HCT116 (cell line): ENCODE measurements at regions not wholly inside any gene's neighbourhood (a gene's known extent, or its start where the extent isn't known, plus 50 kb on each side); places are given as distances from the start of the nearest gene placed in this dataset.

Experiments
- ATAC-seq: fragments of 200-7000 bp; cut with Tn5 transposase; 2 replicates; pipeline ENCODE4 v1.9.1; 2020; ENCODE audit warnings: mild to moderate bottlenecking, moderate library complexity
- BruUV-seq: library from RNA; stranded (reverse); fragments of 400-500 nt; replicated peaks from 2 replicates; lab custom pipeline; 2021; lab: Mats Ljungman, UMichigan
- CTCF ChIA-PET: fragments of 300-600 bp; sonication (Branson Sonifier 250); formaldehyde crosslinking; loops from one replicate; lab custom pipeline; 2021; ENCODE audit warnings: antibody characterized with exemption; lab: Charles Lee
- POLR2A ChIA-PET: fragments of 300-600, 350-600 bp; sonication (Branson Sonifier 250); formaldehyde crosslinking; loops from one replicate; lab custom pipeline; 2021; ENCODE audit warnings: antibody characterized with exemption; lab: Charles Lee
- RAD21 ChIA-PET, 2 experiments: fragments of 300-600 bp; sonication (Branson Sonifier 250); formaldehyde crosslinking; loops; one replicate each; lab custom pipeline; 2023; ENCODE audit warnings: low total read pairs in 2 of 2; ENCODE audit not compliant: uncharacterized antibody in 2 of 2, unreplicated experiment in 2 of 2, low non-redundant PET in 1 of 2; lab: Charles Lee
- DNase-seq: peaks from one replicate; pipeline ENCODE4 v3.0.0-alpha.2; 2010; ENCODE audit warnings: low read depth, low spot score
- H2AFZ ChIP-seq: fragments of 200-600 bp; shearing (Covaris generic), sonication (generic); 2 replicates; pipeline ENCODE4 v1.6.1; 2017; ENCODE audit warnings: low read depth, mixed run types, mixed read lengths, antibody characterized with exemption, low read length; ENCODE audit not compliant: poor library complexity, severe bottlenecking
- H3K27ac ChIP-seq: 2 replicates; pipeline ENCODE4 v1.5.1; 2012; ENCODE audit warnings: low read depth, low read length
- H3K27me3 ChIP-seq: fragments of 200-600 bp; sonication (generic); 2 replicates; pipeline ENCODE4 v1.6.1; 2016; ENCODE audit warnings: mixed run types, low read length, mixed read lengths; ENCODE audit not compliant: insufficient read depth
- H3K36me3 ChIP-seq, 2 experiments: fragments of 200-500 bp in 1 of 2; fragments of 200-600 bp in 1 of 2; sonication (Bioruptor generic) in 1 of 2; sonication (generic) in 1 of 2; 2 replicates each; pipeline versions ENCODE4 v1.5.1 to v1.6.1; 2014 to 2016; ENCODE audit warnings: low read length in 2 of 2, inconsistent platforms in 1 of 2, mixed read lengths in 1 of 2, mixed run types in 1 of 2; ENCODE audit not compliant: insufficient read depth in 2 of 2, control insufficient read depth in 1 of 2
- H3K4me1 ChIP-seq, 2 experiments: fragments of 200-600 bp in 1 of 2; sonication (generic) in 1 of 2; 2 replicates each; pipeline versions ENCODE4 v1.5.1 to v1.6.1; 2012 to 2017; ENCODE audit warnings: low read length in 2 of 2, inconsistent platforms in 1 of 2, mild to moderate bottlenecking in 1 of 2, mixed read lengths in 1 of 2, mixed run types in 1 of 2, moderate library complexity in 1 of 2; ENCODE audit not compliant: insufficient read depth in 2 of 2, control insufficient read depth in 1 of 2
- H3K4me2 ChIP-seq: fragments of 200-600 bp; sonication (generic); 2 replicates; pipeline ENCODE4 v1.6.1; 2017; ENCODE audit warnings: mixed run types, low read length, mixed read lengths
- H3K4me3 ChIP-seq, 2 experiments: fragments of 200-600 bp in 1 of 2; sonication (generic) in 1 of 2; replicated peaks in 1 of 2; 2 replicates each; pipeline ENCODE4 v1.5.1; 2011 to 2016; ENCODE audit warnings: low read length in 2 of 2, control low read depth in 1 of 2, low read depth in 1 of 2, mild to moderate bottlenecking in 1 of 2, mixed read lengths in 1 of 2, mixed run types in 1 of 2
- H3K79me2 ChIP-seq: fragments of 200-600 bp; sonication (generic); 2 replicates; pipeline ENCODE4 v1.6.1; 2017; ENCODE audit warnings: mild to moderate bottlenecking, mixed run types, low read length, moderate library complexity, mixed read lengths; ENCODE audit not compliant: insufficient read depth
- H3K9ac ChIP-seq: fragments of 200-600 bp; sonication (generic); 2 replicates; pipeline ENCODE4 v1.6.1; 2016; ENCODE audit warnings: low read length, mixed read lengths
- H3K9me2 ChIP-seq: fragments of 200-600 bp; sonication (generic), shearing (Covaris generic); 2 replicates; pipeline ENCODE4 v1.6.1; 2017; ENCODE audit warnings: mixed run types, mild to moderate bottlenecking, moderate library complexity; ENCODE audit not compliant: insufficient read depth
- H3K9me3 ChIP-seq, 2 experiments: fragments of 200-500 bp in 1 of 2; fragments of 200-600 bp in 1 of 2; sonication (Bioruptor generic) in 1 of 2; sonication (generic) in 1 of 2; 2 replicates each; pipeline ENCODE4 v1.6.1; 2014 to 2017; ENCODE audit warnings: low read length in 2 of 2, mixed read lengths in 2 of 2, inconsistent platforms in 1 of 2, low read depth in 1 of 2, mild to moderate bottlenecking in 1 of 2, mixed run types in 1 of 2, moderate library complexity in 1 of 2; ENCODE audit not compliant: control insufficient read depth in 1 of 2, insufficient read depth in 1 of 2
- H4K20me1 ChIP-seq: fragments of 200-600 bp; sonication (generic), shearing (Covaris generic); 2 replicates; pipeline ENCODE4 v1.6.1; 2017; ENCODE audit warnings: mixed run types, mild to moderate bottlenecking, moderate library complexity; ENCODE audit not compliant: insufficient read depth
- CEBPB ChIP-seq: IDR thresholded peaks from 2 replicates; pipeline ENCODE4 v1.6.1; 2012; ENCODE audit warnings: low read depth
- EZH2 ChIP-seq: fragments of 200-600 bp; sonication (generic); IDR thresholded peaks from 2 replicates; pipeline ENCODE4 v1.6.1; 2017; ENCODE audit warnings: antibody characterized with exemption, mixed run types
- EZH2phosphoT487 ChIP-seq: fragments of 200-600 bp; IDR thresholded peaks from 2 replicates; pipeline ENCODE4 v1.6.1; 2018; ENCODE audit warnings: antibody characterized with exemption, borderline replicate concordance
- FOSL1 ChIP-seq: IDR thresholded peaks from 2 replicates; pipeline ENCODE4 v1.6.1; 2012; ENCODE audit warnings: low read depth
- JUND ChIP-seq: IDR thresholded peaks from 2 replicates; pipeline ENCODE4 v1.6.1; 2012
- POLR2A ChIP-seq: IDR thresholded peaks from 2 replicates; pipeline ENCODE4 v1.7.0; 2011; ENCODE audit warnings: borderline replicate concordance; ENCODE audit not compliant: insufficient read depth, insufficient read length; ENCODE audit errors: extremely low read depth
- POLR2AphosphoS5 ChIP-seq: IDR thresholded peaks from 2 replicates; pipeline ENCODE4 v1.6.1; 2011; ENCODE audit warnings: mild to moderate bottlenecking, low read depth, low read length, moderate library complexity
- SIN3A ChIP-seq: IDR thresholded peaks from 2 replicates; pipeline ENCODE4 v1.6.1; 2012; ENCODE audit warnings: low read depth
- SP1 ChIP-seq: IDR thresholded peaks from 2 replicates; pipeline ENCODE4 v1.6.1; 2012; ENCODE audit warnings: low read depth
- TCF7L2 ChIP-seq: IDR thresholded peaks from 2 replicates; pipeline ENCODE4 v1.7.0; 2011; ENCODE audit warnings: borderline replicate concordance, inconsistent platforms; ENCODE audit not compliant: insufficient read depth, insufficient read length; ENCODE audit errors: extremely low read depth
- YY1 ChIP-seq: IDR thresholded peaks from 2 replicates; pipeline ENCODE4 v1.6.1; 2011; ENCODE audit warnings: low read length, low read depth, moderate library complexity, mild to moderate bottlenecking; ENCODE audit not compliant: insufficient replicate concordance; ENCODE audit errors: extremely low read depth
- ZFX ChIP-seq: fragments of 450-650 bp; IDR thresholded peaks from 2 replicates; pipeline ENCODE4 v1.6.1; 2017
- intact Hi-C: fragments of 100-400 bp; cut with micrococcal nuclease; formaldehyde crosslinking; loops from 2 replicates; pipeline ENCODE4 v1.10.0; 2022
- TF ChIP-seq, protein P1 (sequence below): IDR thresholded peaks from 2 replicates; pipeline ENCODE4 v1.6.1; 2012
- TF ChIP-seq, protein P2 (sequence below): IDR thresholded peaks from 2 replicates; pipeline ENCODE4 v1.6.1; 2012; ENCODE audit warnings: low read depth
- TF ChIP-seq, protein P3 (sequence below): IDR thresholded peaks from 2 replicates; pipeline ENCODE4 v1.6.1; 2012
- TF ChIP-seq, protein P4 (sequence below): IDR thresholded peaks from 2 replicates; pipeline ENCODE4 v1.6.1; 2011; ENCODE audit warnings: mild to moderate bottlenecking, low read length, moderate library complexity; ENCODE audit not compliant: insufficient replicate concordance; ENCODE audit errors: extremely low read depth

DNA sequence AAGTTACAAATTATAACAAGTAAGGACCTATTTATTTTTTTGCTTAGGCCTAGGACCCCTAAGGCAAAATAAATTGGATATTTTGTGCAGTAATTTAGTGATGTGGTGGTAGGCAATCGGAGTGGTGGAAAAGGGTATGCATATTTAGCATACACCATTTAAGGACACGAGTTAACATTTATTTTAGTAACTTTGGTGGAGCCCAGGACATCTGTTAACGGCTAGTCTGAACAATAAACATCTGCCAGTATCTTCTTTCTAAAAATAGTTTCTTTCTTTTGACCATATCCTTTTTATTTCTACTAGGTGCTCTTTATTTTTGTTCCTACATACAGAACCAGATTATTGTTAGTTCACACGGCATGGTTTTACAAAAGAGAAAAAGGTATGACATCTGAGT lies 326.3 kb downstream of the CHL1 start:
- H3K4me2 ChIP-seq, result no peak overlapping the region
- no peaks in the 10 kb centered on the region for H3K9me2 ChIP-seq
- no peak for ATAC-seq
- ChIA-PET RAD21 (no interaction called here), POLR2A (no interaction called here), CTCF (no interaction called here)
- DNase-seq, result no peak
- no peak overlapping the region for H2AFZ ChIP-seq
- TF ChIP-seq ZFX, result no peak
- TF ChIP-seq, protein P1, sequence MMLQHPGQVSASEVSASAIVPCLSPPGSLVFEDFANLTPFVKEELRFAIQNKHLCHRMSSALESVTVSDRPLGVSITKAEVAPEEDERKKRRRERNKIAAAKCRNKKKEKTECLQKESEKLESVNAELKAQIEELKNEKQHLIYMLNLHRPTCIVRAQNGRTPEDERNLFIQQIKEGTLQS, result no peak
- no peak for TF ChIP-seq SIN3A
- TF ChIP-seq POLR2A, result no peak
- TF ChIP-seq, protein P2, sequence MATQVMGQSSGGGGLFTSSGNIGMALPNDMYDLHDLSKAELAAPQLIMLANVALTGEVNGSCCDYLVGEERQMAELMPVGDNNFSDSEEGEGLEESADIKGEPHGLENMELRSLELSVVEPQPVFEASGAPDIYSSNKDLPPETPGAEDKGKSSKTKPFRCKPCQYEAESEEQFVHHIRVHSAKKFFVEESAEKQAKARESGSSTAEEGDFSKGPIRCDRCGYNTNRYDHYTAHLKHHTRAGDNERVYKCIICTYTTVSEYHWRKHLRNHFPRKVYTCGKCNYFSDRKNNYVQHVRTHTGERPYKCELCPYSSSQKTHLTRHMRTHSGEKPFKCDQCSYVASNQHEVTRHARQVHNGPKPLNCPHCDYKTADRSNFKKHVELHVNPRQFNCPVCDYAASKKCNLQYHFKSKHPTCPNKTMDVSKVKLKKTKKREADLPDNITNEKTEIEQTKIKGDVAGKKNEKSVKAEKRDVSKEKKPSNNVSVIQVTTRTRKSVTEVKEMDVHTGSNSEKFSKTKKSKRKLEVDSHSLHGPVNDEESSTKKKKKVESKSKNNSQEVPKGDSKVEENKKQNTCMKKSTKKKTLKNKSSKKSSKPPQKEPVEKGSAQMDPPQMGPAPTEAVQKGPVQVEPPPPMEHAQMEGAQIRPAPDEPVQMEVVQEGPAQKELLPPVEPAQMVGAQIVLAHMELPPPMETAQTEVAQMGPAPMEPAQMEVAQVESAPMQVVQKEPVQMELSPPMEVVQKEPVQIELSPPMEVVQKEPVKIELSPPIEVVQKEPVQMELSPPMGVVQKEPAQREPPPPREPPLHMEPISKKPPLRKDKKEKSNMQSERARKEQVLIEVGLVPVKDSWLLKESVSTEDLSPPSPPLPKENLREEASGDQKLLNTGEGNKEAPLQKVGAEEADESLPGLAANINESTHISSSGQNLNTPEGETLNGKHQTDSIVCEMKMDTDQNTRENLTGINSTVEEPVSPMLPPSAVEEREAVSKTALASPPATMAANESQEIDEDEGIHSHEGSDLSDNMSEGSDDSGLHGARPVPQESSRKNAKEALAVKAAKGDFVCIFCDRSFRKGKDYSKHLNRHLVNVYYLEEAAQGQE, result no peak
- no peak for TF ChIP-seq FOSL1
- no peaks in the 10 kb centered on the region for H3K36me3 ChIP-seq
- peaks cover 16 to 25% of the 10 kb centered on the region in 2 experiments; a peak in 2 of 4 replicates for H3K9me3 ChIP-seq
- no TSS peak for BruUV-seq
- H3K27ac ChIP-seq, result no peak overlapping the region
- H3K27me3 ChIP-seq, result no peaks in the 10 kb centered on the region
- no peaks in the 10 kb centered on the region for H3K4me1 ChIP-seq
- H4K20me1 ChIP-seq, result no peaks in the 10 kb centered on the region
- no peak overlapping the region for H3K9ac ChIP-seq
- intact Hi-C loops, result no loop called here
- H3K4me3 ChIP-seq, result no peak overlapping the region
- H3K79me2 ChIP-seq, result no peaks in the 10 kb centered on the region

DNA sequence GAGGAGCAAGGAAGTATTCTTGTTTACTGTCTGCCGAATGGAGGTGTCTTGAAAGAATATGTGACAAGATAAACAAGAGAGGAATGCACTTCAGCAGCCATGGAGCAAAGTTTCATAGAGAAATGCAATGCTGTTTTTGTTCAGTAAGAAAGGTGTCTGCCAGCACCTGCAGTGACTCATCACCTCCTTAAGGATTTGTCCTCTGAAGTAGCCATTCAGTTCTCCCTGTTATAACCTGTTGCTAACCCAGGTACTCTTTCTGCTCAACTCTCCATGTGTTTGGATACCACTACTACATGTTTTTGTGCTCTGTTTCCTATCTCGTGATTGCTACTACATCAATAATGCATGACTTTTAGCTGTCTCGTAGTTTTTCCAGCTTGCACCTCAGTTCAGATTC lies 328.9 kb downstream of the CHL1 start:
- no TSS peak for BruUV-seq
- H3K9ac ChIP-seq, result no peak overlapping the region
- H3K9me3 ChIP-seq, result peaks cover 10 to 25% of the 10 kb centered on the region in 2 experiments; a peak in 2 of 4 replicates
- POLR2A ChIA-PET, result no interaction called here
- TF ChIP-seq JUND (no peak), SP1 (no peak), POLR2AphosphoS5 (no peak), EZH2 (no peak), YY1 (no peak), EZH2phosphoT487 (no peak), TCF7L2 (no peak), CEBPB (no peak)
- TF ChIP-seq, protein P3, sequence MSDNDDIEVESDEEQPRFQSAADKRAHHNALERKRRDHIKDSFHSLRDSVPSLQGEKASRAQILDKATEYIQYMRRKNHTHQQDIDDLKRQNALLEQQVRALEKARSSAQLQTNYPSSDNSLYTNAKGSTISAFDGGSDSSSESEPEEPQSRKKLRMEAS, result no peak
- TF ChIP-seq, protein P4, sequence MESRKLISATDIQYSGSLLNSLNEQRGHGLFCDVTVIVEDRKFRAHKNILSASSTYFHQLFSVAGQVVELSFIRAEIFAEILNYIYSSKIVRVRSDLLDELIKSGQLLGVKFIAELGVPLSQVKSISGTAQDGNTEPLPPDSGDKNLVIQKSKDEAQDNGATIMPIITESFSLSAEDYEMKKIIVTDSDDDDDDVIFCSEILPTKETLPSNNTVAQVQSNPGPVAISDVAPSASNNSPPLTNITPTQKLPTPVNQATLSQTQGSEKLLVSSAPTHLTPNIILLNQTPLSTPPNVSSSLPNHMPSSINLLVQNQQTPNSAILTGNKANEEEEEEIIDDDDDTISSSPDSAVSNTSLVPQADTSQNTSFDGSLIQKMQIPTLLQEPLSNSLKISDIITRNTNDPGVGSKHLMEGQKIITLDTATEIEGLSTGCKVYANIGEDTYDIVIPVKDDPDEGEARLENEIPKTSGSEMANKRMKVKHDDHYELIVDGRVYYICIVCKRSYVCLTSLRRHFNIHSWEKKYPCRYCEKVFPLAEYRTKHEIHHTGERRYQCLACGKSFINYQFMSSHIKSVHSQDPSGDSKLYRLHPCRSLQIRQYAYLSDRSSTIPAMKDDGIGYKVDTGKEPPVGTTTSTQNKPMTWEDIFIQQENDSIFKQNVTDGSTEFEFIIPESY, result no peak
- H4K20me1 ChIP-seq, result no peaks in the 10 kb centered on the region
- intact Hi-C loops, result no loop called here
- ATAC-seq, result no peak
- CTCF ChIA-PET, result no interaction called here
- H3K4me1 ChIP-seq, result no peaks in the 10 kb centered on the region
- H2AFZ ChIP-seq, result no peak overlapping the region
- H3K9me2 ChIP-seq, result no peaks in the 10 kb centered on the region
- RAD21 ChIA-PET, result no interaction called here
- H3K79me2 ChIP-seq, result no peaks in the 10 kb centered on the region
- H3K36me3 ChIP-seq, result no peaks in the 10 kb centered on the region
- no peak for DNase-seq
- no peak overlapping the region for H3K27ac ChIP-seq
- H3K27me3 ChIP-seq, result no peaks in the 10 kb centered on the region
- no peak overlapping the region for H3K4me3 ChIP-seq
- no peak overlapping the region for H3K4me2 ChIP-seq
